Neural progenitor cell (in vitro differentiated cells): ENCODE measurements at regions not wholly inside any gene's neighbourhood (a gene's known extent, or its start where the extent isn't known, plus 50 kb on each side); places are given as distances from the start of the nearest gene placed in this dataset.

ENCODE experiments used
- CTCF ChIP-seq: fragments of 200-600 bp; sonication (generic); IDR thresholded peaks from 2 replicates; pipeline ENCODE4 v1.5.1; 2017; ENCODE audit warnings: antibody characterized with exemption, mild to moderate bottlenecking
- EZH2phosphoT487 ChIP-seq: fragments of 200-600 bp; sonication (generic); IDR thresholded peaks from 2 replicates; pipeline ENCODE4 v1.6.1; 2017; ENCODE audit warnings: antibody characterized with exemption

GRCh38 chrX:69286565-69286906 lies 121.3 kb upstream of the PJA1 start:
- TF ChIP-seq EZH2phosphoT487 (no peak), CTCF (no peak)
